PC-3 (cell line): ENCODE measurements at regions not wholly inside any gene's neighbourhood (a gene's known extent, or its start where the extent isn't known, plus 50 kb on each side); places are given as distances from the start of the nearest gene placed in this dataset.

Experiments
- CTCF ChIP-seq: fragments of 300-600 bp; sonication (generic); conservative IDR thresholded peaks from 2 replicates; pipeline ENCODE4 v1.5.1; 2017; ENCODE audit warnings: antibody characterized with exemption, low read depth, mild to moderate bottlenecking, low read length
- EZH2 ChIP-seq: fragments of 300-600 bp; sonication (generic); IDR thresholded peaks from one replicate; pipeline ENCODE4 v1.6.1; 2017; ENCODE audit warnings: antibody characterized with exemption, mild to moderate bottlenecking, low read length; ENCODE audit not compliant: unreplicated experiment
- EZH2phosphoT487 ChIP-seq: fragments of 300-600 bp; sonication (generic); IDR thresholded peaks from 2 replicates; pipeline ENCODE4 v1.6.1; 2018; ENCODE audit warnings: mild to moderate bottlenecking, antibody characterized with exemption, low read length, borderline replicate concordance

- TF ChIP-seq CTCF (no peak), EZH2 (no peak), EZH2phosphoT487 (no peak)
Observed at GRCh38 chr5:136420168-136420898, 55.0 kb upstream of the TRPC7 start.
